HG03135 (cell line): ENCODE measurements at regions not wholly inside any gene's neighbourhood (a gene's known extent, or its start where the extent isn't known, plus 50 kb on each side); places are given as distances from the start of the nearest gene placed in this dataset.

ENCODE experiments used
- ATAC-seq: cut with Tn5 transposase; IDR thresholded peaks from one replicate; pipeline ENCODE4 v1.9.1; 2021; ENCODE audit warnings: mild to moderate bottlenecking, moderate library complexity; ENCODE audit not compliant: unreplicated experiment

DNA sequence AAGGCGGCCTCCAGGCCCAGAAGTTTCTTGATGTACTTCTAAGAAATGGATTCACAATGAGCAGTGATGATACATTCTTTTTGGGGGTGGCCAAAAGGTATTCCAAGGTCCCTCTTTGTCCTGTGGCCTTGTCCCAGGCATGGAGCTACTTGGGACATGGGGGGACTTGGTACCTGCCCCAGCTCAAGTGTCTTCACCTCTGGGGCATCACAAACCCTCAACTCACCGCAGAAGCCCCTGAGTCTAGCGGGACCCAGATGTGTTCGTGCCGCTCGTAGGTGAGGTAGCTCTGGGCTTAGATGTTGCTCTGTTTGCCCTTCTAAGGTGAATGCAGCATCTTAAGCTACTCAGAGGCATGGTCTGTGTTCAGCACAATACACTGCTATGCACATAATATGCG is 338.0 kb upstream of the IRX4 start:
- no peak for ATAC-seq

DNA sequence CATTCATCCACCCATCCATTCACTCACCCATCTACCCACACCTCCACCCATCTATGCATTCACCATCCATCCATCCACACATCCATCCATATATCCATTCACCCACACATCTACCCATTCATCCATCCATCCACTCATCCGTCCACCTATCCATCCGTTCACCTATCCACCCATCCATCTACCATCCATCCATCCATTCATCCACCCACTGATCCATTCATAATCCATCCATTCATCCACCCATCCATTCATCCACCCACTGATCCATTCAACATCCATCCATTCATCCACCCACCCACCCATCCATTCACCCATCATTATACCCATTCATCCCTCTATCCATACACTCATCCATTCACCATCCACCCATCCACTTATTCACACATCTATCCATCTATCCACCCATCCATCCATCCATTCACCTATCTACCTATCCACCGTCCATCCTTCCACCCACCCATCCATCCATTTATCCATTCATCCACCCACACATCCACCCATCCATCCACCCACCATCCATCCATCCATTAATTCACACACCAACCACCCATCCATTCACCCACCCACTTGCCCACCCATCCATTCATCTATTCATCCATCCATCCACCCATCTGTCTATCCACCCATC is 336.5 kb upstream of the IRX4 start:
- no peak for ATAC-seq

DNA sequence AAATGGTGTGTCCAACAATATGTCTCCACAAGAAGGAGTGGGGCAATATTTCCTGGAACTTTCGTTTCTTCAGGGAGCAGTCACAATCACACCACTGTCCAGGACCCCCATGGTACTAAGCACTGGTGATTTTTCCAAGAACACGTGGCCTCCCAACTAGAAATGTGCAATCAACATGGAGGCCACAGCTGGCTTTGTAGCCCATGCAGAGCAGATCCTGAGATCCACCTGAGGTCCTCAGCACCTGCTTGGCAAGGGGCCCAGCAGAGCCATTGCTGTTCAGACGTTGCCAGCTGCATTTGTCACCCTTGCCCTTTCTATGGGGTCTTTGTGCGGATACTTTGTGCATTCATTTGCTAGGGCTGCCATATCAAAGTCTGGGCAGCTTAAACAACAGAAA is 334.5 kb upstream of the IRX4 start:
- ATAC-seq = no peak

DNA sequence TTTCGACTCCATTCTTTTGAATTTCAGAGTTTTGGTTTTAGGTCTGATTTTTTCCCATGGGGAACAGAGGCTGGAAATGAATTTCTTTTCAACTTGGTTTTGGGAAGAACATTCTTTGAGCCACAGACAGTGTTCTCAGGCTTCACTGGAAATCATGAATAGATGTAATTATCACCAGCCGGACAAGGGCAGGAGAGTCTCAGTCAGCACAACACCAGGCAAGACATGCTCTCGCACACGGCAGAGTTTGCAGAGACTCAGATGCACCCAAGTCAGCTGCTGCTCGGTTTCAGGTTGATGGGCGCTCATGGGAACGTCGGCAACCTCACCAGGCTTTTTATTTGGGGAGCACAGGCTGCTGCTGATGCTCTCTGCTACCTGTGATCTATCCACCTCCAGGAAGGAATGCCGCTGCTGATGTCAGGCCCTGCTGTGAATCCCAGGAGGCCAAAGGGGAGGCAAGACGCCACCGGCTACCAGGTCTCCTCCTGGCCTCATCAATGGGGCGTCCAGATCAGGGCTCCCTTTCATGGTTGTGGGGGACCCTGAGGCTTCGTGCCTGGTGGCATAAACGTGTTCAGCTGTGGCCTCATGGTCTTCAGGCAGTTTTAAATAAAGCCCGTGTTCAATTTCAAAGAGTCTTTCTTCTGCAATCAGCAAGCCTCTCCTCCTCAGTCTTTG is 332.3 kb upstream of the IRX4 start:
- ATAC-seq = no peak

DNA sequence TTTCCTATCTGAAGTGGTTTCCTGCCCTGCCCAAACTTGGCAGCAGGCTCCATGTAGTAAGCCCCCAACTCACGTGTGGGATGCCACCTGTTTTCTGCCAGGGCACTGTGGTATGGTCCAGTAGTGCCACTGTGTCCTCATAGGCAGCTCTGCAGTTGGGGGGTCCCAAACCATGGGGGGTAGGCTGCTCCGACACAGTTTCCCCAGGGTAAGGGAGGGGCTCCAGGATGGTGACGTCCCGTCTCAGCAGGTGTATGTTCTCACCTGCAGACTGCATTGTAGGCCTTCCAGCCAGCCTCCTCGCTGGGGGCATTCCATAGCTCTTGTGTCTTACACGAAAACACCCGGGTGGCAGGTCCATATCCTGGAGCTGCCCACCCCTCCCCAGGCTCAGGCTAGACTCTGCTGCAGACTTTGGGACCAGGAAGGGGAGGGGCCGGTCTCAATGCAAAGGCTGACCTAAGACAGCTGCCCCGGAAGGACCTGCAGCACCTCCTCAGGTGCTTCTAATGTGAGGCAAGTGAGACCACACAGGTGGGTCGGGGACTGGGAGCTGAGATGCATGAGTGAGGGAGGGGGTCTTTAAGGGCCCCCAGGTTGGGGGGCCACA is 330.5 kb upstream of the IRX4 start:
- ATAC-seq = no peak

DNA sequence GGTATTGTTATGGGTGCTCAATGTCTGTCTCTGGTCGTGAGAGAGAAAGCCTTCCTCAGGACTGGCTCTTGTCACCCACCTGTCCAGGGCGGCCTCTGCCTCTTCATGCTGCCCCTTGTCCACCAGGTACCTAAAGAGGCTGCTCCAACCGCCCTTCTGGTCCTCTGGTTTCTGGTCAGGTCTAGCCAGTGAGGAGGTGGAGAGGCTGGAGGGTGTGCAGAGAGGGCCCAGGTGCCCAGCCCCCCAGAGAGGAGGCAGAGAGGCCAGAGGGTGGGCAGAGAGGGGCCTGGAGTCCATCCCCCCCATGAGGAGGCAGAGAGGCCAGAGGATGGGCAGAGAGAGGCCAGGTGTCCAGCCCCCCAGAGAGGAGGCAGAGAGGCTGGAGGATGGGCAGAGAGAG is 329.8 kb upstream of the IRX4 start:
- no peak for ATAC-seq

DNA sequence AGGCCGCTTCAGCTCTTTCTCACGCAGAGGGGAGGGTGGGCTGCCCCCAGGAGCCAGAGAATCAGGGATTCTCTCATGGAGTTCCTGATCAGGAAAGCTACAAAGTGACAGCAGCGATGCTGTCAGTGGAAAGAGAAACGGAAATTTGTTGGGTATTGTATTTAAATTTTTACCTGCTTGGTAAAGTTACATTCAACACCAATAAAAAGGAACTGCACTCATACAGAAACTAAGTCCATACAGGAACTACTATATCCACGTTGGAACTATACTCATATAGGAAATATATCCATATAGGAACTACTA is 325.5 kb upstream of the IRX4 start:
- no peak for ATAC-seq

DNA sequence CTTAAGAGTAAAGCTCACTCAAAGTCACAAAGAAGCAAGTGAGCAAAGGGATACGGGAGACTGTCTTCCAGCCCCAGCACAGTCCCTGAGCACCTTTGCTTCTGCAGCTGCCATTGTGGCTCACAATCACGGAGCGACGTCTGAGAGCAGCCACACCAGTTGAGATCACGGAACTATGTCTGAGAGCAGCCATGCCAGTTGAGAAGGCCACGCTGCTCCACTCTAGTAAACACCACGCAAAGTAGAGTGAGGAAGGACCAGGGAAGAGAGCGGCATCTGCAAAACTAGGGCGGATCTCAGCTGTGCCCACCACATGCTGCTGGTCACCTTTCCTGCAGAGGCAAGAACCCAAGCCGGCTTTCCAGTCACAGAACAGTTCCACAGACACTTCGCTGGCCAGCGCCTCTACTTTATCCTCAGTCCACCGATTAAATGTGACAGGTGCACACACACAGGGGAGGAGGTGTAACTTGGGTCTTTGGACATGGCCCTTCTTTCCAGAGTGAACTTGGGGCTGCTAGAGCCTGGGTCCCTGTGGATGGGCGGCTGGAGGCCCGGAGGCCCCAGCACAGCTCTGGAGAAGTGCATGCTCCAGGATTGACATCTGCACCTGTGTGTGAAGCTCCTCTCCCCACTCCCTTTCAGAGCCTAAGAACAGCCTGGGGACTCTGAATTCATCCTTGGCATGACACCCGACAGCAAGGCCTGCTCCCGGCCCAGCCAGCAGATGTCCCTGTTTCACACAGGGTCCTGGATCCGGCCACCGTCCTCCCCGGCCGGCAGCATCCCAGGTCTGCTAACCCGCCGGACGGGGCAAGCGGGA is 324.9 kb upstream of the IRX4 start:
- ATAC-seq = no peak

DNA sequence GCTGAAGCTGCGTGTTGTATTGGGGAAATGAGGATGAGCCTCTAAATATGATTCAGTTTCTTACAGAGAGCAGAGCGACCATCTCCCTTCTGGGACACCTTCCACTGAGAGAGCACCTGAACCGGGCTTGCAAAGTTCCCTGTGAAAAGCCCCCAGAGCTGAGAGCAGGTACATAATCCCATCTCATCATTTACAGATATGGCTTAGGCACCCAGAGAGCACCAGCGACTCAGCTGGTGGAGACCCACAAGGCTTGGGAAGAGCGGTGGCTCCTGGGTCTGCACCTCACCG is 324.3 kb upstream of the IRX4 start:
- ATAC-seq = no peak

DNA sequence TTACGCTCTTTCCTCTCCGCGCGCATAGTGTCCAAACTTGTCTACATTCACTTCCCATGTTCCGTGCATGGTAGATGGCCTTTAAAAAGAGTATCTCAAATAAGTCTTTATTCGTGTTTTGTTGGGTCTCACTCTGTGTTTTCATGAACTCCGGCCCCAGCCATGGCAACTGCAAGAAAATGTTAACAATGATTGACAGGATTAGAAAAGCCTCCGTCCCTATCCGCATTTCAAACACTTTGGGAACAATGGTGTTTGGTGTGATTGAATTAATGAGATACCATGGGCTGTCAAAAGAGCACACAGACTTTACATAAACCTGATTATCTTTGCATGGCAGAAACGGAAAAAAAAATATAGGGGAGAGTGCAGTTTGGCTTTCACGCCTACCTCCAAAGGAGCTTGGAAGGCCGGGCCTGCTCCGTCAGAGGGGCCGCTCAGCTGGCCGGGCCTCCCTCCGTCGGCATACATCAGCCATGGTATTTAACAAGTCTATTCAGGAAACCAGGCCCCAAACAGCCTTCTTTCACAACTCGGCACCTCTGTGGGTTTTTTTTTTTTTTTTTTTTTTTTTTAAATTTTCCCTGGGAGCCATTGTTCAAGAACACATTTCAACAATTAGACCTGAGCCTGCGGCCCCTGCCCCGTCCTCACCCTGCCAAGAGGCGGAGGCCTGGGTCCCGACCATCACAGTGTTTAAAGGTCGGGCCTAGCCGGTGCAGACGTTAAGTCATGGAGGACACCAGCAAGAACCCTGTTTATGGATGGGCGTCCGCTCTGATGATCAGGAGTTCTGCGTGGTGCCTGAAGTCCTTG is 323.8 kb upstream of the IRX4 start:
- ATAC-seq = no peak

DNA sequence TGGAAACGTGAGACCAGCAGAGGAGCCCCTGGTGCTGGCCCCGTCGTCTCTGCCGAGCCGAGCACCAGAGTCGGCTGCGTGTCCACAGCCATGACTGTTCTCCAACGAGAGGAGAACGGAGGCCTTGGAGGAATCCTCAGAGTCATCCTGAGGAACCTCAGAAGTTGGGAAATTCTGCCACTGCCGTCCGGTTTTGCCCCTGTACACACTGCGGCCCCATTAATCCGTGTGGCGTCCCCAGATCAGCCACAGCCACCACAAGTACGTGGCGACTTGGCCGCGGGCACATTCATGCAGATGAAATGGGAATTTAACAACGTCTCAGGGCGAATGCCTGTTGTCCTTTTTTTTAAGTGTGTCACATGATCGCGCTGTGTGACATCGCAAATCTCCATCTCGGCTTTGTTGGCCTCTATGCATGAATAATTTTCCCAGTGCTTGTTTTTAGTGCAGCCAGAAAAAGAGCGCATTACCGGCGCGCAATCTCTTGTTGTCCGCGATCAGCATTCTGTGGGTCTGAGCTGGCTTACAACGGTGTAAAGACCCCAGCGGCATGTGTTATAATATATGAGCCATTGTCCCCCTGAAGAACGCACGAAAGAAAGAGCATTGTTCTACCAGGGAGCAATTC is 323.0 kb upstream of the IRX4 start:
- no peak for ATAC-seq

DNA sequence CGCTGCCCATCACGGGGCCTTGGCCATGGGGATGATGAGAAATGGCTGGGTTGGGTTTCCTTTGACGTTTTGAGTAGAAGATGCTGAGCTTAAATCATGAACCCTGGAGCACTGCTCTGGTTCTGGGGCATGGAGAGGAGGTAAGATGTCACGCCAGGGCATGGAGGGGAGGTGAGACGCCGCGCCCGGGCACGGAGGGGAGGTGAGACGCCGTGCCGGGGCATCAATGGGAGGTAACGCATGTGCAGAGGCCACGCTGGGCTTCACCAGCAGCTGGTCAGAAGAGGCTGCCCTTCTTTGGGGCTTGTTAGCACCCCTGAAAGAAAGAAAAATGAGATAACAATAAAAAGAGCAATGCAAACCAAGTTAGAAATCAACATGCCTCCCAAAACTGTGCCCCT is 322.5 kb upstream of the IRX4 start:
- ATAC-seq = no peak

DNA sequence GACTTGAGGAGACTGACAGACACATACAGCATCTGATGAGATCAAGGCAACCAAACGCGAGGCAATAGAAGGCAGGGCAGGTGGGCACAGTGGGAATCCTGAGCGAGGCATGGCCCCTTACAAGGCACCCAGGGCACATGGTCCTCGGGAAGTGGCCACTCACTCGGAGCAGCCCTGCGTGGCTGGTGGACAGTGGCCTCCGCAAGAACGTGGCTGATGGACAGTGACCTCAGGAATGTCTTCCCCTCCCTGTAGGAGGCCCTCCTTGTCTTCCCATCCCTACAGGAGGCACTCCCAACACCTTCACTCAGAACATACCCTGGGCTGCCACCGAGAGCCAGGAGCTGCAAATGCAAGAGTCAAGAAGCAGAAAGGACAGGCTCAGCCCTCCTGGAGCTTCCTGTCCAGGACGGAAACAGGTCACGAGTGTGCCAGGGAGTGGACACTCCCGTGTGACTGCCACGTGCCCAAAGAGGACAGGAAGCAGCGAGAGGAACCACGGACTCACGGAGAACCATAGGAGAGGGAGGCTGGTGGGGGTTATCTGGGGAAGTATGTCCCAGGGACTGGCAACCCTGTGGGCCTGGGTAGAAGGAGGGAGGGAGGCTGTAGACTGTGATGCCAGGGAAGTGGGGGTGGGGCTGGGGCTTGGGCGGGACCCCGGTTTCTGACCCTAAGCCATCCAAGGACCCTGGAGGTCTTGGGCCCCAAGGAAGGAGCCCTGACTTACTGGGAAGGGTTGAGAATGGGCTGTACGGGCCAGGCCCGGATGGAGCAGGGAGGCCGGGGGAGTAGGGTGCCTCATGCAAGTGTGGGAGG is 321.9 kb upstream of the IRX4 start:
- ATAC-seq = no peak

DNA sequence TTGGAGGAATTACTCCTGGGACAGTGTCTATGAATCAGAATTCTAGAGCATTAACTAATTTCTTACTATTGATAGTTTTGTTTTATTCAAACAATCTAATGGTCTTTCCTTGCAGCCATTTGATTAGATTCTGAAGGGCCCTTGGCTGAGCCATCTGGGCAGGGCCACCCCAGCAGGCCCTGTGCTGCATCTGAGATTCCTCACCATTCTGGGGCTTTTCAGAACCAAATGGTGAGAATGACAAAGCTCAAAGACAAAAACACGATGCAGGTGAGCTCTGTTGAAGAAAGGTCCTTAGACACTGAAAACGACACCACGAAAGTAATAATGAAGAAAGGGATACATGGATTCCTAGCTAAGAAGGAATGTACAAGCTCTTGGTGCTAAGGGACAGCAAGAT is 321.0 kb upstream of the IRX4 start:
- no peak for ATAC-seq

DNA sequence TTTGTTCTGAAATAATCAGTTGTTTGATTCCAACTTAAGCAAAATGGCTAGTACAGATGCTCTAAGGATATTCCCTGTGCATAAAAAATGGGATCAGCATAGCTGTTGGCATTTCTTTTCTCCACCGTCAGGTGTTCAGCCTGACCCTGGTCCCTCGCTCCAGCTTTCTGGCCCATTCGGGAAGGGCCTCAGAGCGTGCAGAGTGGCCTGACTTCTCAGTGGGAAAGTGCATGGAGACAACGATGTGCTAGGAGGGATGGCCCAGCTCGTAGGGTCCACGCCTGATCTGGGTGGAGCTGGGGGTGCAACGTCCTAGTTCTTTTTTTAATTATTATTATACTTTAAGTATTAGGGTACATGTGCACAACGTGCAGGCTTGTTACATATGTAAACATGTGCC is 319.1 kb upstream of the IRX4 start:
- ATAC-seq = no peak

DNA sequence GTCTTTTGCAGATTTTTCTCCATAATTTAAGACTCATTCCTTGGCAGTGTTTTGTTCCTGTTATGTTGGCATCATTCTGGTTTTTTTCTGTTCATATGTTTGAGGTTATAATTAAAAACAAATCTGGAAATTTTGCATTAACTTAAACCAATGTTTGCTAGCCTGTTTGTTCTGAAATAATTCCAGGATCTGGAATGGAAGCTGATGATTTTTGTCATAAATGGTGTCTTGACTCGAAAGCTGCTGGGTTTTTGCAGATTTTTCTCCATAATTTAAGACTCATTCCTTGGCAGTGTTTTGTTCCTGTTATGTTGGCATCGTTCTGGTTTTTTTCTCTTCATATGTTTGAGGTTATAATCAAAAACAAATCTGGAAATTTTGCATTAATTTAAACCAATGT is 318.7 kb upstream of the IRX4 start:
- ATAC-seq = no peak

DNA sequence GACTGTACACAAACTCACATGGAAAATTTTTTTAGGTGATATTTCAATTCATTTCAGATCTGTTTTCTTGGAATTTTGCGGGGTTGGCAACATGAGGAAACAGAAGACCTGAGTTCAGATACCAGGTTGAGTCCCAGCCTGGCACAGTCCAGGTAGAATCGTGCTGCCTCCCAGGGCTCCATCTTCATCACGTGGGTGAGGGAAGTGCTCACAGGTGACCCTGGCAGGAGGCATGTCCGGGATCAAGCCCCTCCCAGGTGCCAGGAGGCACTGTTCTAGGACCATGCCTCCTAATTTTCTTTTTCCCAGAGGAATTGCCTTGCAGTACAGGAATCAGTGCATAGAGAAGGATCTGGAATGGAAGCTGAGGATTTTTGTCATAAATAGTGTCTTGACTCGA is 318.3 kb upstream of the IRX4 start:
- ATAC-seq = no peak

DNA sequence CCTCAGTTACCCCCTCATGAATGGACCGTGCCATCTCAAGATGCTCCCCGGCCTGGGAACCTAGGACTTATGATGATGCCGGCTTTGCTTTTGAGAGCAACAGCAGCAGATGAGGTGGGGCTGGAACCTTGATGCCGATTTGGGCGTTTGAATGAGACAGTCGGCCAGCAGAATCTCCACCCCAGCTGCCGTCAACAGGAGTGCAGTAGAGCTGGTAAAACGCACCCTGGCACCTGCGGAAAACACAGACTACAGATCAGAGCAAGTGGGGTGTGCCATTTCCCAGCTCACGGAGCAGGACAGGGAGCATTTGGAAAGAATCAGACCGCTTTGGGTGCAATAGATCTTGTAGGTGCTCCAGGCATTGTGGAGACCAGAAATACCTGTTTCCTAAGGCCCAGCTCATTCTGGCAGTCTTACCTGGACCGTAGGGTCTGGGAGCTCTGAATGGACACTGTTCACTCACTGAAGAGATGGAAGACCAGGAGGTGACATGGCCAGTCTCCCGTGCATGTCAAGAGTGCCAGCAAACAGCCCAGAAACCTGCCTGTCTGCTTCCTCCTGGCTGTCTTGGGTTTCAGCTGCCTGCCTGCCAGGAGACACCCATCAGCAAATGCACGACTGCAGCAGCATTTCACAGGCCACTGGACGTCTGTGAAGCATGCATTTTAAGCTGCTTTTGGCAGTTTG is 317.7 kb upstream of the IRX4 start:
- ATAC-seq = no peak

DNA sequence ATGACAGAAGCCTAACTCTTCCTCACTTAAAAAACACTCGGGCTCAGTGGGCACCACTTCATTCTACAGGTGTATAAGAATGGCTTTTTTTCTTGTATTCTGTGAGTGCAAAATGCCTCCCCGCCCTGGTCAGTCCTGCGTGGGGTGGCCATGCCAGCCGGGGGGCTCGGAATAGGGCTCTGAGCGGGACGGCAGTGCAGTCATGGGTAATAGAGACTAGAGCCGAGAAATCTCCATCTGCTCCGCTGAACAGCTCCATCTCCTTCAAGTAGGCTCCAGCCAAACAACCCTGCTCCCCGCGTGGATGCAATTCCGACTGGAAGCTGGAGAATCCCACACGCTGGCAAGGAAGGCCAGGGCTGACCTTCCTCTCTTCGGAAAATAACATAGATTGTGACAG is 317.0 kb upstream of the IRX4 start:
- ATAC-seq = no peak
